IMR-90 (cell line): ENCODE measurements at regions not wholly inside any gene's neighbourhood (a gene's known extent, or its start where the extent isn't known, plus 50 kb on each side); places are given as distances from the start of the nearest gene placed in this dataset.

Experiments used
- ATAC-seq: fragments of 200-7000 bp; cut with Tn5 transposase; 2 replicates; pipeline ENCODE4 v1.9.1; 2020; ENCODE audit warnings: low read depth, mild to moderate bottlenecking, moderate library complexity
- BruUV-seq: library from RNA; stranded (reverse); fragments of 400-500 nt; replicated peaks from 2 replicates; lab custom pipeline; 2021; lab: Mats Ljungman, UMichigan
- CTCF ChIA-PET: fragments of 300-600 bp; formaldehyde crosslinking; extraction: SDS; loops from one replicate; lab custom pipeline; 2021; ENCODE audit warnings: antibody characterized with exemption; lab: Yijun Ruan, JAX
- POLR2A ChIA-PET: fragments of 300-600 bp; sonication (Branson Sonifier 250); formaldehyde crosslinking; loops from one replicate; lab custom pipeline; 2022; ENCODE audit warnings: antibody characterized with exemption; ENCODE audit not compliant: unreplicated experiment; lab: Charles Lee
- DNase-seq: peaks from one replicate; pipeline ENCODE4 v3.0.0; 2013
- H2AFZ ChIP-seq: replicated peaks from 2 replicates; pipeline ENCODE3; 2013; ENCODE audit warnings: low read length, mild to moderate bottlenecking; ENCODE audit not compliant: poor library complexity
- H2AK5ac ChIP-seq: 2 replicates; pipeline ENCODE4 v1.6.1; 2013; ENCODE audit warnings: low read depth, low read length, inconsistent platforms
- H2AK9ac ChIP-seq: replicated peaks from 2 replicates; pipeline ENCODE3; 2013; ENCODE audit warnings: mild to moderate bottlenecking, low read depth, low read length, moderate library complexity; ENCODE audit not compliant: poor library complexity
- H2BK120ac ChIP-seq: 2 replicates; pipeline ENCODE4 v1.6.1; 2013; ENCODE audit warnings: low read depth, low read length, inconsistent platforms
- H2BK15ac ChIP-seq: 3 replicates; pipeline ENCODE4 v1.6.1; 2013; ENCODE audit warnings: low read depth, low read length, inconsistent platforms
- H2BK20ac ChIP-seq: 2 replicates; pipeline ENCODE4 v1.6.1; 2013; ENCODE audit warnings: low read depth, mild to moderate bottlenecking, inconsistent platforms, low read length, moderate library complexity
- H2BK5ac ChIP-seq: 2 replicates; pipeline ENCODE4 v1.6.1; 2013; ENCODE audit warnings: mild to moderate bottlenecking, low read depth, low read length, inconsistent platforms; ENCODE audit not compliant: poor library complexity, severe bottlenecking
- H3K14ac ChIP-seq: replicated peaks from 2 replicates; pipeline ENCODE4 v1.6.1; 2013; ENCODE audit warnings: low read depth, low read length, inconsistent platforms
- H3K18ac ChIP-seq: 2 replicates; pipeline ENCODE4 v1.6.1; 2013; ENCODE audit warnings: low read depth, low read length, control low read depth
- H3K23ac ChIP-seq: 2 replicates; pipeline ENCODE4 v1.6.1; 2013; ENCODE audit warnings: low read depth, low read length, inconsistent platforms
- H3K27ac ChIP-seq: 2 replicates; pipeline ENCODE4 v1.5.1; 2013; ENCODE audit warnings: mild to moderate bottlenecking, control low read depth, low read length; ENCODE audit not compliant: insufficient read depth
- H3K27me3 ChIP-seq: 2 replicates; pipeline ENCODE4 v1.6.1; 2013; ENCODE audit warnings: low read length; ENCODE audit not compliant: control insufficient read depth, insufficient read depth
- H3K36me3 ChIP-seq: 2 replicates; pipeline ENCODE4 v1.6.1; 2013; ENCODE audit warnings: low read length, mixed read lengths; ENCODE audit not compliant: control insufficient read depth, insufficient read depth
- H3K4ac ChIP-seq: 2 replicates; pipeline ENCODE4 v1.6.1; 2013; ENCODE audit warnings: low read depth, low read length, inconsistent platforms
- H3K4me1 ChIP-seq: 2 replicates; pipeline ENCODE4 v1.6.1; 2013; ENCODE audit warnings: low read length, mixed read lengths; ENCODE audit not compliant: control insufficient read depth, insufficient read depth
- H3K4me2 ChIP-seq: 2 replicates; pipeline ENCODE4 v1.6.1; 2013; ENCODE audit warnings: low read depth, mild to moderate bottlenecking, control low read depth, low read length, moderate library complexity
- H3K4me3 ChIP-seq: 2 replicates; pipeline ENCODE4 v1.5.1; 2013; ENCODE audit warnings: low read depth, mild to moderate bottlenecking, control low read depth, low read length, moderate library complexity; ENCODE audit not compliant: insufficient read depth
- H3K56ac ChIP-seq: 2 replicates; pipeline ENCODE4 v1.6.1; 2013; ENCODE audit warnings: low read length, inconsistent platforms; ENCODE audit not compliant: insufficient read depth; ENCODE audit errors: extremely low read depth
- H3K79me1 ChIP-seq, 2 experiments: 2 replicates each; pipeline ENCODE4 v1.6.1; 2013; ENCODE audit warnings: low read length in 2 of 2, inconsistent platforms in 1 of 2, low read depth in 1 of 2
- H3K9ac ChIP-seq: 2 replicates; pipeline ENCODE4 v1.6.1; 2013; ENCODE audit warnings: low read depth, low read length, control low read depth
- H3K9me1 ChIP-seq: 2 replicates; pipeline ENCODE4 v1.6.1; 2013; ENCODE audit warnings: low read length, inconsistent platforms; ENCODE audit not compliant: insufficient read depth
- H3K9me3 ChIP-seq: 2 replicates; pipeline ENCODE4 v1.6.1; 2013; ENCODE audit warnings: low read length; ENCODE audit not compliant: control insufficient read depth, insufficient read depth
- H4K20me1 ChIP-seq: 2 replicates; pipeline ENCODE4 v1.6.1; 2013; ENCODE audit warnings: low read length, inconsistent platforms; ENCODE audit not compliant: insufficient read depth
- H4K5ac ChIP-seq: 2 replicates; pipeline ENCODE4 v1.6.1; 2013; ENCODE audit warnings: mild to moderate bottlenecking, low read depth, low read length, control low read depth
- H4K8ac ChIP-seq, 2 experiments: 2 replicates each; pipeline ENCODE4 v1.6.1; 2013; ENCODE audit warnings: low read depth in 2 of 2, low read length in 2 of 2, control low read depth in 1 of 2, inconsistent platforms in 1 of 2
- H4K91ac ChIP-seq: 2 replicates; pipeline ENCODE4 v1.6.1; 2013; ENCODE audit warnings: low read depth, low read length, inconsistent platforms; ENCODE audit not compliant: insufficient read depth
- BHLHE40 ChIP-seq: fragments of 150-350 bp; IDR thresholded peaks from 2 replicates; pipeline ENCODE4 v1.6.1; 2016; ENCODE audit warnings: mild to moderate bottlenecking, low read depth, low read length
- CEBPB ChIP-seq: IDR thresholded peaks from 2 replicates; pipeline ENCODE4 v1.6.1; 2012; ENCODE audit warnings: low read depth, low read length, improper control_type of control experiment
- CTCF ChIP-seq: conservative IDR thresholded peaks from 2 replicates; pipeline ENCODE4 v1.5.1; 2012; ENCODE audit warnings: mild to moderate bottlenecking, low read depth, low read length, improper control_type of control experiment
- ELK1 ChIP-seq: fragments of 150-350 bp; IDR thresholded peaks from 2 replicates; pipeline ENCODE4 v1.6.1; 2016; ENCODE audit warnings: low read depth, mild to moderate bottlenecking, low read length, moderate library complexity, borderline replicate concordance
- RFX5 ChIP-seq: IDR thresholded peaks from 2 replicates; pipeline ENCODE4 v1.8.0; 2012; ENCODE audit warnings: low read depth, mild to moderate bottlenecking, low read length, moderate library complexity
- SMC3 ChIP-seq: fragments of 150-350 bp; IDR thresholded peaks from 2 replicates; pipeline ENCODE4 v1.6.1; 2016; ENCODE audit warnings: low read depth, mild to moderate bottlenecking, antibody characterized with exemption, low read length, moderate library complexity
- WGBS, 2 experiments: methylation state at CpG; one replicate each; pipeline versions ENCODE4 v1.1.5 to v1.1.7; 2013; ENCODE audit warnings: missing lambda C conversion rate in 2 of 2; ENCODE audit not compliant: insufficient read length in 1 of 2; ENCODE audit errors: extremely low coverage in 2 of 2; 5-methylcytosine and 5-hydroxymethylcytosine counted together
- dilution Hi-C: fragments of 300-500 bp; cut with HindIII; formaldehyde crosslinking; loops from one replicate; pipeline ENCODE4 v1.14.3; 2018; ENCODE audit warnings: low sequenced_read_pairs; ENCODE audit not compliant: unreplicated experiment
- in situ Hi-C: fragments of 300-500 bp; cut with MboI; formaldehyde crosslinking; loops from 3 replicates; pipeline ENCODE4 v1.14.3; 2019; ENCODE audit warnings: low sequenced_read_pairs, inconsistent platforms, mixed read lengths
- intact Hi-C: fragments of 100-400 bp; cut with micrococcal nuclease; formaldehyde crosslinking; loops from 2 replicates; pipeline ENCODE4 v1.10.0; 2022

GRCh38 chr20:6434131-6434530 lies 311.3 kb upstream of the FERMT1 start:
- ATAC-seq (no peak), DNase-seq (no peak)
- POLR2A ChIA-PET = no interaction called here
- Histone ChIP-seq H3K4me1 (no peaks in the 10 kb centered on the region), H4K20me1 (no peaks in the 10 kb centered on the region), H3K4me2 (no peak overlapping the region), H3K27ac (no peak overlapping the region), H3K9ac (no peak overlapping the region), H4K5ac (no peak overlapping the region), H3K27me3 (no peaks in the 10 kb centered on the region), H2AK9ac (no peak overlapping the region), H3K79me1 (no peaks in the 10 kb centered on the region), H2BK15ac (no peak overlapping the region), H3K56ac (no peak overlapping the region), H2AK5ac (no peak overlapping the region), H3K4ac (no peak overlapping the region), H2BK120ac (no peak overlapping the region), H3K4me3 (no peak overlapping the region), H2BK20ac (no peak overlapping the region), H3K9me3 (no peaks in the 10 kb centered on the region), H3K9me1 (no peaks in the 10 kb centered on the region), H3K36me3 (no peaks in the 10 kb centered on the region), H3K14ac (no peak overlapping the region), H3K18ac (no peak overlapping the region), H3K23ac (no peak overlapping the region), H2BK5ac (no peak overlapping the region), H2AFZ (no peak overlapping the region), H4K91ac (no peak overlapping the region), H4K8ac (no peak overlapping the region)
- dilution Hi-C loops = no loop called here
- CTCF ChIA-PET = no interaction called here
- intact Hi-C loops = no loop called here
- in situ Hi-C loops = no loop called here
- BruUV-seq = no TSS peak
- no peak for TF ChIP-seq ELK1
- TF ChIP-seq CTCF = no peak
- no peak for TF ChIP-seq SMC3
- no peak for TF ChIP-seq BHLHE40
- no peak for TF ChIP-seq RFX5
- TF ChIP-seq CEBPB = no peak
- WGBS, 2 experiments = no CpG with 5 or more reads among the region's 2 CpGs
